Activated CD4-positive, alpha-beta T cell treated with anti-CD3 and anti-CD28 coated beads, Interleukin-2, amount 50 U/mL, for 1 hour (primary cell): ENCODE measurements at regions not wholly inside any gene's neighbourhood (a gene's known extent, or its start where the extent isn't known, plus 50 kb on each side); places are given as distances from the start of the nearest gene placed in this dataset.
"Not testable (repeated sequence)": the region's sequence is repeated elsewhere in the genome, so short reads cannot be mapped to it uniquely, and the experiment has no call there.

Experiments used
- DNase-seq: peaks from one replicate; pipeline ENCODE4 v3.0.0-alpha.2; 2020

DNA sequence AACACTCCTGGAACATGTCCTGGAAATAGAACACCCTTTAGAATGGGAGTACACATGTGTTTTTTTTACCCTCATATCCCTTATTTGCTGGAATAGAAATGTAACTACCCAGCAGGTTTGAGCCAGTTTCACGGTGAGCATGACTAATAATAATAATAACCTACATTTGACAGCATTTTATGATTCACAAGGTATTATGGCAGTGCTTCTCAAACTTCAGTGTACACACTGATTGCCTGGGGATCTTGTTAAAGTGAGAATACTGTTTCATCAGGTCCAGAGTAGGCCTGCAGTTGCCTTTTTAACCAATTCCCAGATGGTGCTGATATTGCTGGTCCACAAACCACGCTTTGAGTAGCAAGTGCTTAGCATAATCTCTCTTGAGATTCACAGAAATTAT, 63.9 kb downstream of the NFKBIZ start:
- no peak for DNase-seq

DNA sequence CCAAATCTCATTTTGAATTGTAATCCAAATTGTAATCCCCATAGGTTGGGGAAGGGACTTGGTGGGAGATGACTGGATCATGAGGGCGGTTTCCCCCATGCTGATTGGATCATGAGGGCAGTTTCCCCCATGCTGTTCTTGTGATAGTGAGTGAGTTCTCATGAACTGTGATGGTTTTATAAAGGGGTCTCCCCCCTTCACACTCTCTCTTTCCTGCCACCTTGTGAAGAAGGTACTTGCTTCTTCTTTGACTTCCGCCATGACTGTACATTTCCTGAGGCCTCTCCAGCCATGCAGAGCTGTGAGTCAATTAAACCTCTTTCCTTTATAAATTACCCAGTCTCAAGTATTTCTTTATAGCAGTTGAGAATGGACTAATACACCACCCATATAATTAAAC, 68.4 kb downstream of the NFKBIZ start:
- not testable (repeated sequence) for DNase-seq

DNA sequence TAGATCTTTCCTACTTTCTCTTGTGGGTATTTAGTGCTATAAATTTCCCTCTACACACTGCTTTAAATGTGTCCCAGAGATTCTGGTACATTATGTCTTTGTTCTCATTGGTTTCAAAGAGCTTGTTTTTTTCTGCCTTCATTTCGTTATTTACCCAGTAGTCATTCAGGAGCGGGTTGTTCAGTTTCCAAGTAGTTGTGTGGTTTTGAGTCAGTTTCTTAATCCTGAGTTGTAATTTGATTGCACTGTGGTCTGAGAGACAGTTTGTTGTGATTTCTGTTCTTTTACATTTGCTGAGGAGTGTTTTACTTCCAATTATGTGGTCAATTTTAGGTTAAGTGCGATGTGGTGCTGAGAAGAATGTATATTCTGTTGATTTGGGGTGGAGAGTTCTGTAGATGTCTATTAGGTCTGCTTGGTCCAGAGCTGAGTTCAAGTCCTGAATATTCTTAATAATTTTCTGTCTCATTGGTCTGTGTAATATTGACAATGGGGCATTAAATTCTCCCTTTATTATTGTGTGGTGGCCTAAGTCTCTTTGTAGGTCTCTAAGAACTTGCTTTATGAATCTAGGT, 72.9 kb downstream of the NFKBIZ start:
- DNase-seq: not testable (repeated sequence)

DNA sequence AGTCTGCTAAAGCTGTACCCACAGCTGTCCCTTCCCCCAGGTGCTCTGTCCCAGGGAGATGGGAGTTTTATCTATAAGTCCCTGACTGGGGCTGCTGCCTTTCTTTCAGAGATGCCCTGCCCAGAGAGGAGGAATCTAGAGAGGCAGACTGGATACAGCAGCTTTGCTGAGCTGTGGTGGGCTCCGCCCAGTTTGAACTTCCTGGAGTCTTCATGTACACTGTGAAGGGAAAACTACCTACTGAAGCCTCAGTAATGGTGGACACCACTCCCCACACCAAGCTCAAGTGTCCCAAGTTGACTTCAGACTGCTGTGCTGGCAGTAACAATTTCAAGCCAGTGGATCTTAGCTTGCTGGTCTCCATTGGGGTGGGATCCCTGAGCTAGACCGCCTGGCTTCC, 75.3 kb downstream of the NFKBIZ start:
- not testable (repeated sequence) for DNase-seq

DNA sequence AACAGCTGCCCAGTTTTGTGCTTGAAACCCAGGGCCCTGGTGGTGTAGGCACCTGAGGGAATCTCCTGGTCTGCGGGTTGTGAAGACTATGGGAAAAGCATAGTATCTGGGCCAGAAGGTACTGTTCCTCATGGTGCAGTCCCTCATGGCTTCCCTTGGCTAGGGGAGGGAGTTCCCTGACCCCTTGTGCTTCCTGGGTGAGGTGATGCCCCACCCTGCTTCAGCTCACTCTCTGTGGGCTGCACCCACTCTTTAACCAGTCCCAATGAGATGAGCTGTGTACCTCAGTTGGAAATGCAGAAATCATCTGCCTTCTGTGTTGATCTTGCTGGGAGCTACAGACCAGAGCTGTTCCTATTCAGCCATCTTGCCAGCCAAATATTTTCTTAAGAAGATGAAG, 75.8 kb downstream of the NFKBIZ start:
- DNase-seq: not testable (repeated sequence)

DNA sequence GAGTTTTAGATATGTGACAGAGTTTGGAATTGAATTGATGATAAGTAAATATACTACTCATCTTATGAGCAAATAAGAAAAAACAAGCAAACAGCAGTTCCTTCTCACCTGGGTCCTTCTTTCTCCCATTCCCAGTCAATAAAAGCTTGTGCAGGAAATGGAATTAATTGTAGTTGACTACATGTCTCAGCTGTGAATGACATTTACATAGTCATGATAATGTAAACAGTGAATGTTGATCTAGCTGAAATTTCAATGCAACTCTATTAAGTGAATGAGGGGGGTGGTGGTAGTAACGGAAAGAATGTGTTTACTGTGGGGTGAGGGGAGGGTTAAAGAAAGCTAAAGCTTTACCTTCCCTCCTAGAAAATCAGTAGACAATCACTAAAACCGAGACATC, 76.2 kb downstream of the NFKBIZ start:
- DNase-seq: no peak

DNA sequence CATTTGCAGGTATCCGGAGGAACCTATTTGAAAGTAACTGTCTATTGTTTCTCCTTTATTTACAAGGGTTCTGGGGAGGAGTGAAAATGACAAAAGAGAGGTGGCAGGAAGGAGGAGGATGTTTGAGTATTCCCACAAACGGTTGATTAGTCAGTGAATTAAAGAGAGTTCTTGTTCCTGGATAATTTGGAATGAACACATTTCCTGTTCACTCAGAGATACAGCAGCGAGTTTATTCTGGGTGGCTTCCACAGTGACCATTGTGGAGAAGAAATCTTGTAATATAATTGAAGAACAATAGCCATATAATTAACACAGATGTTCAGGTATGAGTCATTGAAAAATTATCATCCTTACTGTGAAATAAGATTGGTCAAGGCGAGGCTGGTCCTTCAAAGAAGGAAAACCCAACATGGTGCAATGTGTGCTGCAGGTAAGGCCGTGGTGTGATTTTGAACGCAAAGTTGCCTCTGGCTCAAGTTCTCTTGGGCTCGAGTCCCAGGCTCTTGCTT, 77.3 kb downstream of the NFKBIZ start:
- DNase-seq: no peak

DNA sequence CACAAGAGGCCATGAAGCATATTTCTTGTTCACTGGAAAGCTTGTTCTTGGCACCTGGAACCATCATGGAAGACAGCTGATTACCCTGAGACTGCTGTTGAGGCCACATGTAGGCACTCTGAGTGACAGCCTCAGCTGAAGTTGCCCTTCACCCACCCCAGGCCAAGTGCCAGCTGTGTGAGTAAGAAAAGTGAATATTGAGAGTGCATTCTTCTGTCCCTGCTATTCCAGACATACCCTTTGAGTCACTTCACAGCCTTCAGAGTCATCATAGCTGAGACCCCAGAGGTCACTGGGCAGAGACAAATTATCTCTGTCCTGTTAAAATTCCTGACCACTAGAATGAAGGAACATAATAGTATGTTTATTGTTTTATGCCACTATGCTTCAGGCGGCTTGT, 79.6 kb downstream of the NFKBIZ start:
- no peak for DNase-seq

DNA sequence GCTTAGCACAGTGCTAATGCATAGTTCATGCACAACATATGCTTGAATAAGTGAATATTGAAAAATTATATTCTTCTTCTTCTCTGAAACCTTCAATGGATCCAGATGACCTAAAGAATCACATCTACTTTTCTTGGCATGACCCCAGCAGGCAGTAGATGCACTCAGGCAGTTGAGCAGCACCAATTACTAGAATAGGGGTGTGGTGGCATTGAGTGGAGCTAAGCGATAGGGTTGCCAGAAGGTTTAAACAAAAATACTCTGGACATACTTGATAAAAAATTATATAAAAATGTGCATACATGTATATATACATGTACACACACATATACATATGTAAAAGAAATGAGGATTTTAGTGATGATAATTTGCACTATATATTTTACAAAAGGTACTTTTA, 81.8 kb downstream of the NFKBIZ start:
- DNase-seq: no peak

DNA sequence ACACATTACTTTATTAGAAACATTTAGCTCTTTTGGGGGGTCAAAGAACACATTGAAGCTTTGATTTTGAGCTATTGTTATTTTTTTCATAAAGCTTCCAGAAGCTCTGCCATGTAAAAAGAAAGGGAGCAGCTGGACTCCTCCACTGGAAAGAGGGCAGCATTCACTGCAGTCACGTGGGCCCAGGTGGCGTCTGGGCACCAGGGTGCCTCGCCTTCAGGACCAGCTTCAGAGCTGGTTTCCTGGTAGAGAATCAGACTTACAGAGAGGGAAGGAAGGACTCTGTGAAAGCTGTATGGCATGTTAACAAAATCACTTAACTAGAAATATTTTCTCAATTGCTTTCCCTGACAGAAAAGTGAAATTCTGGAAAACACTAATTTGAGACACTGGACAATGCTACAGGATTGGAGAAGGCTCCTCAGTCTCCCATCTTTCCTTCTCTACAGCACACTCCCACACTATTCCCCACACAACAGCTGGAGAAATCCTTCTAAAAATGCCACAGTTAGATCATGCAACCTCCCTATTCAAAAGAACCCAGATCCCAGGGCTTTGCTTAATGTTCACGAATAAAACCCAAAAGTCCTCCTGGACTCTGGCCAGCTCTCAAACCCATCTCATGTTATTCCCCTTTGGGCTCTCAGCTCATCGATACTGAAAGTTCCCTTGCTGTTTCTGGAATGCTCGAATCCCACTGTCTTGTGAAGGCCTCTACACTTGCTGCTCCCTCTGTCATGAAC, 83.2 kb downstream of the NFKBIZ start:
- DNase-seq: no peak

DNA sequence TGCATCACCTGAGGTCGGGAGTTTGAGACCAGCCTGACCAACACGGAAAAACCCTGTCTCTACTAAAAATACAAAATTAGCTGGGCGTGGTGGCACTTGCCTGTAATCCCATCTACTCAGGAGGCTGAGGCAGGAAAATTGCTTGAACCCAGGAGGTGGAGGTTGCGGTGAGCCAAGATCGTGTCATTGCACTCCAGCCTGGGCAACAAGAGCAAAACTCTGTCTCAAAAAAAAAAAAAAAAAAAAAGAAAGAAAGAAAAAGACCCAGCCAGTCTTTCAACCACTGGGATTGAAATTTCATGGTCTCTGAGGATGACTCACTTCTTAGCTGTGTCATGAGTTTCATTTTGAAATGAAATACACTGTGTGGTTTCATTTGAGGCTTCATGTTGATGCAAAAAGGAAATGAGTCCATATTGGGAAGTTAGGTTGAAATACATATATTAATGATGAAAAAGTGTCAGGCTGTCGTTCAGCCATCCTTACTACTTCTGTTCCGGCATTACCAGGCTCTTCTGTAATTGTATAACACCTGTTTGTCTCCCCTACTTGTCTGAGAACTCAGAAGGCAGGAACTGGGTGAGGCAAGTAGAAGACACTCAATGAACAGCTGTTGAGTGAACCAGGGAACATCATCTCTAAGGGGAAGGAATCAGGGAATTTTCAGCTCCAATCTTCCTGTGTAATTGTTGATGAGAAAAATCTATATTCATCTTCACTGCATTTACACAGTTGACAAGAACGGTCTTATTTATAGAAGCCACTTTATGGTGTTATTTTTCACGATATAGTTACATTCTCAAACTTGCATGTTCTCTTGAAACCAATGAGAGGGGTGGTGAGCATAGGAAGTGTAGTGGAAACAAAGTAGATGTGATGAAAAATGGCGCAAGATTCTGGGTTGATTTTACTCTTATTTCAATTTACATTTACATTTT, 87.4 kb downstream of the NFKBIZ start:
- DNase-seq: no peak

DNA sequence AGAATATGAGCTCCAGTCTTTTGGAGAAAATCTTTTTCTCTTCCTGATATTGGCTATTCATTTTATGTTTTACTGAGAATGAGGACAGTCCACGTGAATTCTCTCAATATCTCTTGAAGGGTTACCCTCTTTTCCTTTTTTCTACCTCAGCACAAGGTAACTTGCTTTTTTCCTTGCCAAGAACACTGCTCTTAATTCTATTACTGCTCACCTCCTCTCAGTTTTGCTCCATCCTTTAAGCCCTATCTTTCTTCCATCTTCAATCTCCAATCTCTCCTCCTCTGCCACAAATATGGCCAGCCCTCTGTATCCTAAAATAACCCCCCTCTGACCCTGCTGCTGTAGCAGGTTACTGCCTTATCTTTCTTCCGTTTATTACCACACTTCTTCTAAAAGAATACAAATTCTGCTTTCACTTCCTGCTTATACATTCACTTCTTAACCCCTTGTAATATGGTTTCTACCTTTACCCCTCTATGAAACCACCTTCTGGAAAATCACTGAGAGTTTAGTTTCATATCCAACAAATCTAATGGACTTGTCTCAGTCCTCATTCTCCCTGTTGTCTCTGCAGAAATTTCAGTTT, 89.0 kb downstream of the NFKBIZ start:
- no peak for DNase-seq

DNA sequence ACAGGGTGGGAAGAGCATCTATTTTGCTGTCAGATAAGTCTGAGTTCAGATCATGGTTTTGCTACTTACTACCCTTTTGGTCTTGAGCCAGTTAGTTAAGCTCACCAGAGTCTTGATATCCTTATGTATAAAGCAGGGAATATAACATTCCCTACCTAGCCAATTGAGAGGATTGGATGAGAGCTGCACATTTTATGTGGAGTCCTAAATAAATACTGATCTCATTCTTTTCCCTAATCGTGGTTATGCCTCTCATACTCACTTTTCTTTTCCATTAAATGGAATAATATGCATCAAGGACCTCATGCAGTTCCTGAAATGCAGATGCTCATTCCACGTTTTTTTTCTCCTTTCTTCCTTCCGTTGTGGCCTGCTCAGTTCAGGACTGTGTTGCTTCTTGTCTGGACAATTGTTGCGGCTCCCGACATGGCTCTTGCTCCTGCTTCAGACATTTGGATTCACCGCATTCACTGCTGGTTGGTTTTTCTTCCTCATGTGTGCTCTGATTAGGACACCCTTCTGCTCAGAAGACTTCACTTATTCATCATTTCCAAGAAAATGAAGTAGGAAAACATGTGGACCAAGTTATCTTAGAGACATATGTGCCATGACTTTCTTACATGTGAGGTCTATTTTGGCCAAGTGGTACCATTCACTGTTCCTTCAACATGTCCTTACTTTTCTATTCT, 90.2 kb downstream of the NFKBIZ start:
- DNase-seq: no peak

DNA sequence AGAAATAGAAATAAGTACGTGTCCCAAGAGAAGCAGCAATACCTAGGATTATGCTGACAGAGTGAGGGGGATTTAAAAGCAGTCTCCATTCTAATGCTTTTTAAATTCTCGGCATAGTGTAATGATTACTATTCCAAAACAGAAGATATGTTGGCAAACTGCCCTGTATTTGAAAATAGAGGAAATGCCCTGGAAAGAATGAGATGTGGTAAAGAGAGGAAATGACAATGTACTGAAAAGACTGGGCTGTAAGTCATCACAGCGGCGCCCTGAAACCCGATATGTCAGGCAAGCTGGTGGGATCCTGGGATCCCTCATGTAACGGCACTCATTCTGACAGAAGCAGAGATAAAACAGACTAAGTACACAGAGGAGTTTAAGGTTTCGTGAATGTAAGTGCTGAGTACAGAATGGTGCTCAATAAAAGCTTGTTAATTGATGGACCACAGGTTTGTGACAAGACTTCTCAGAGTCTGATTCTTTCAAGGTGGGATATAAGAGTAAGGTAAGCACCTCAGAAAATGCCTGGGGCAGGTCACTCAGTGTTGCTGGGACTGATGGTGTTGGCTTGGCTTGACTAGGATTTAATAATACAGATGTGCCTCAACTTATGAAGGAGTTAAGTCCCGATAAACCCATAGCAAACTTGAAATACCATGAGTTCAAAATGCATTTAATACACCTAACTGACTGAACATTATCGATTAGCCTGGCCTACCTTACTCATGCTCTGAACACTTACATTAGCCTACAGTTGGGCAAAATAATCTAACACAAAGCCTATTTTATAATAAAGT, 91.4 kb downstream of the NFKBIZ start:
- no peak for DNase-seq

DNA sequence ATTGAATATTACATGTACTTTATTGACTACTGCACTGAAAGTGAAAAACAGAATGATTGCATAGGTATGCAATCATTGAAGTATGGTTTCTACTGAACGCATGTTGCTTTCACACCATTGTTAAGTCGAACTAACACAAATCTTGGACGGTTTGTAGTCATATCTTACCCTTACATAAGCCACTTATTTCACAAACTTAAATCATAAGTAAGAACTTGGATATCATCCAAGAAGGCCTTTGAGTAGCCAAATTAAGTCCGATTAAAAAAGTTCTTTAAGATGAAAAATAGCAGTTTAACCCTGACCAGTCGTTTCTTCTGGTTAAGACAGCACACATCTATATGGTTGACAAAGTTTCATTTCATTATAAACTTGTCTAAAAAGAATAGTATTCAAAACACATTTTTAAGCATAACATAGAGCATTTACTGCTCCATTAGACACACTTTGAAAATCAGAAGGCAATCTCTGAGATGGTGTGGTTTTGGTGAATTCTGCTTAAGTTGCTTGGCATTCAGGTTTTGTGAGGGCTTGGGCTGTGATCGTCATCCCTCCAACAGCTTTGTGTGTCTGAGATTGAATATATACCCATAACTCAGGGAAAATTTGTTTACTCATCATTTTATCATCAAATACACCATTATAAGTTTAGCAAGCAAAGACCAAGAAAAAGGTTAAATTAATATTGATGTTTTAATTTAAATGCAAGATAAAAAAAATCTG, 92.2 kb downstream of the NFKBIZ start:
- DNase-seq: no peak

DNA sequence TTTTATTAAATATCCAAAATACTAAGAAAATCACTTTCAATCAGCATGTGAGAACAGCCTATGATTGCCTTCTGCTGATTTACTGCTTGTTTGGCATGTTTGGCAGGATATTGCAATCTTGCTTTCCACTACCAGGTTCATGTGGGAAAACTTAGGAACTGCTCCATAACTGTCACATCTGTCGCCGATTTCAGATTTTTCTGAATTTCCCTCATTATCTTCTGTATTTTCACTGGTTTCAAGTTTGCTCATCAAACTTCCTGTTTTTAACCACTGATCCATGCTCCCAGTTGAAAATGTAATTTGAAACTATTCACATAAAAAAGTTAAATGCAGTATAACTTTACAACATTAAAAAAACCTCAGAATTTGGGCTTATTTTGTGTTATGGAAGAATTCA, 93.0 kb downstream of the NFKBIZ start:
- no peak for DNase-seq

DNA sequence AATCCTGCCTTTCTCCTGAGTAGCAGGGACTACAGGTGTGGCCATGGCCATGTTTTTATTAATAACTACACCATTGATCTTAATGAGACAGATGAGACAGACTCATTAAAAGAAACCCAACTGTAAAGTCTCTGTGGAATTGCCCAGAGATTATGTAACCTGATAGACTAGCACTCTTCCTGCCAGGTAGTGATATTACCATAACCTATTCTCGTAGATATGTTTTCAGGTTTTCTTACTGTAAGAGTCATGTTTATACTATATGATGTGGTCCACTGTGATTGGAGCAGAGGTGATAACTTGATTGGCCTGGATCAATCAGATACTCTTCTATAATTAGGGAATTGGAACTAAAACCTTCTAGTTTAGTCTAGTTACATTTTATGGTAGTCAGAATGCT, 93.7 kb downstream of the NFKBIZ start:
- DNase-seq: no peak

DNA sequence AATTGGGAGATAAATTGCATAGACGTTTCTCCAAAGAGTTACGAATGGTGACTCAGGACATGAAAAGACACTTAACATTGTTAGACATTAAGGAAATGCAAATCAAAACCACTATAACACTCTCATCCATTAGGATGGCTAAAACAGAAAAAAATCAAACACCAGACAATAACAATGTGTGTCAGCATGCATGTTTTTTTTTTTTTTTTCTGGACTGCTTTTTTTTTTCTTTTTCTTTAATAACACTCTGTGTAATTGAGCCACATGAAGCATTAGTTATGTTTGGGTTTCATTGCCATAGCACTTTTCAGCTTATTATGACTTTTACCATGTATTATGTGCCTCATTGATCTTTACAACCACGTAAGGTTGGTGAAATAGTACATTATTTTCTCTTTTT, 95.0 kb downstream of the NFKBIZ start:
- no peak for DNase-seq

DNA sequence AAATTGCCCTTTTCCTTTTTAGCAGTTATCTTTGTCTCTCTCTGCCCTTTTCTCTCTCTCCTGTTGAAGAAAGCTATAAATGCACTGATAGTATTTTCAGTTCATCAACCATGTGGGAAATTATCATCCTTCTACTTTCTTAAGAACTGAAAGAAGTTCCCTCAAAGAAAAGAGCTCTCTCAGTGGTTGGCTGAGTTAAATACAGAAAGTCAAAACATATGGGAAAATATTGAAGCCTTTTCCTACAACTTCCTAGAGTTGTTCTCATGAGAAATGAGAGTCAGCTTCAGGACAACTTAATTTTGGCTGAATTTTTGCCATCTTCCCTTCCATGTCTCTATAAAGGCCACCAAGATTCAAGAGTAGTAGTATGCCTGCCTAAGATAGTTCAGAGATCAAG, 96.7 kb downstream of the NFKBIZ start:
- no peak for DNase-seq

DNA sequence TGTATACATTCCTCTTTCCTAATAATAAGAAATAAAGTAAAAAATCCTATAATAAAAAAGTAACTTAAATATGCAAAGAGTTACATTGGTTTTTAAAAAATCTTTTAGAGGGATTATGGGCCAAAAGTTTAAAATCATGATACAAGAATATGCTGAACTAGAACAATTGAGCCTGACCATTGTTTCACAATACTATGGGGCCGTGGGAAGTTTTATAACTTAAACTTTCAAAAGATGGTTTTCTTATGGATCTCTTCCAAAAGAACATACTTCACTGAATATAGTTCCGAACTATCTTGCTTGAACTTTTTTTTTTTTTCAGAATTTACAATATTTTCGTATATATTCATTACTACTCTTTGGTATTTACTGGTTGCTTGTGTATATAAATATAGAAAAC, 97.6 kb downstream of the NFKBIZ start:
- DNase-seq: no peak

DNA sequence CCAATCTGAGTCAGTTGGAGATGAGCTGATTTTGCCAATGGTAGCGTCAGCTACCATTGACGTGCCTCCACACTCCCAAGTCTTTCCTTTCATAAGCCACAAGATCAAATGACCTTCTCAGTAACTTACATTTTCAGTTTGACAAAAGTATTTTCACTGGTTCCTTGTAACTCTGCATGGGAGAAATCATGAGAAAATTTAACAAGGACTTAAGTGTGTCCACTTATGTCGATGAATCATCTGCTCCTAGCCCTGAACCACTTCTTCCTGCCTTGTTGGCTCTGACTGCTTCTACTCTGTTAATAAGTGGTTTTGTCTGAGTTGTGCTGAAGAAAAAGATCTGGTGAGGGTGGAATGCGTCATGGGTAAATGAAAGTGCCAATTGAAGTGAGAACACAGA, 101.2 kb downstream of the NFKBIZ start:
- DNase-seq: no peak
